ENCODE measurements at regions not wholly inside any gene's neighbourhood (a gene's known extent, or its start where the extent isn't known, plus 50 kb on each side); places are given as distances from the start of the nearest gene placed in this dataset.

GRCh38 chr5:142445266-142445665 is 120.4 kb upstream of the SPRY4 start:
- CTCF ChIA-PET = no interaction called here
- intact Hi-C loops (cut with micrococcal nuclease) = no loop called here
- no peak overlapping the region for H3K4me2 ChIP-seq (ENCODE audit: low read length)

DNA sequence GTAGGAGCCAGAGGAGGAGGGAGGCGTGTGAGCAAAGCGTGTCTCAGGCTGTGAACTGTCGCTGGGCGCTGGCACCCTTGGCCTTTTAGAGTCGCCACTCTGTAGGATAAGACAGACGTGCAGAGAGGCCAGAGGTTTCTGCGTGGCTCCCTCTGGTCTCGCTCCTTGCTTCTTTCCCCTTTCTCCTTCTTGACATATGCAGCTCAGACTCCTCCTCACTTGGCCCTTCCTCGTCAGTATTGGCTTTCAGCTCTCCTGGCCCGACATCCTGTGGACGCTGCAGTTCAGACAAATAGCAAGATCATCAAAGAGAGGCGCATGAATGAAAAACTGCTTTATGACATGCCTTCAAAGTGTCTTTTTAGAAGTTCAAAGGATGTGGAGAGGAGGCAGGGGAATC is 116.8 kb upstream of the SPRY4 start:
- Histone ChIP-seq H3K4me3 (ENCODE audit: low read length) (no peak overlapping the region), H3K9me3 (ENCODE audit: low read length) (no peaks in the 10 kb centered on the region), H2AFZ (ENCODE audit: low read length) (no peak overlapping the region), H3K27me3 (ENCODE audit: low read length) (no peaks in the 10 kb centered on the region), H3K9ac (ENCODE audit: low read length) (no peak overlapping the region), H3K9me2 (replicated peaks; ENCODE audit: low read length) (no peaks in the 10 kb centered on the region), H4K20me1 (ENCODE audit: low read length) (no peaks in the 10 kb centered on the region), H3K27ac (ENCODE audit: low read length) (no peak overlapping the region), H3F3A (ENCODE audit: low read length, unreplicated experiment) (no peaks in the 10 kb centered on the region), H3K4me1 (ENCODE audit: insufficient read depth, low read length) (no peaks in the 10 kb centered on the region), H3K79me2 (ENCODE audit: low read length) (no peaks in the 10 kb centered on the region), H3K4me2 (ENCODE audit: low read length) (no peak overlapping the region), H3K36me3 (ENCODE audit: low read depth, low read length) (no peaks in the 10 kb centered on the region)
- TF ChIP-seq EZH2 (IDR thresholded peaks at IDR 0.05; ENCODE audit: low read length, unreplicated experiment) (no peak), EZH2phosphoT487 (IDR thresholded peaks at IDR 0.05; ENCODE audit: borderline replicate concordance, low read length) (no peak)
- TF ChIP-seq, protein P1, sequence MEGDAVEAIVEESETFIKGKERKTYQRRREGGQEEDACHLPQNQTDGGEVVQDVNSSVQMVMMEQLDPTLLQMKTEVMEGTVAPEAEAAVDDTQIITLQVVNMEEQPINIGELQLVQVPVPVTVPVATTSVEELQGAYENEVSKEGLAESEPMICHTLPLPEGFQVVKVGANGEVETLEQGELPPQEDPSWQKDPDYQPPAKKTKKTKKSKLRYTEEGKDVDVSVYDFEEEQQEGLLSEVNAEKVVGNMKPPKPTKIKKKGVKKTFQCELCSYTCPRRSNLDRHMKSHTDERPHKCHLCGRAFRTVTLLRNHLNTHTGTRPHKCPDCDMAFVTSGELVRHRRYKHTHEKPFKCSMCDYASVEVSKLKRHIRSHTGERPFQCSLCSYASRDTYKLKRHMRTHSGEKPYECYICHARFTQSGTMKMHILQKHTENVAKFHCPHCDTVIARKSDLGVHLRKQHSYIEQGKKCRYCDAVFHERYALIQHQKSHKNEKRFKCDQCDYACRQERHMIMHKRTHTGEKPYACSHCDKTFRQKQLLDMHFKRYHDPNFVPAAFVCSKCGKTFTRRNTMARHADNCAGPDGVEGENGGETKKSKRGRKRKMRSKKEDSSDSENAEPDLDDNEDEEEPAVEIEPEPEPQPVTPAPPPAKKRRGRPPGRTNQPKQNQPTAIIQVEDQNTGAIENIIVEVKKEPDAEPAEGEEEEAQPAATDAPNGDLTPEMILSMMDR (conservative IDR thresholded peaks at IDR 0.05; ENCODE audit: low read depth, low read length) = no peak
- DNase-seq (no peak), ATAC-seq (no peak)
- POLR2A ChIA-PET (ENCODE audit: unreplicated experiment) = no interaction called here
- BruUV-seq (replicated peaks) = no TSS peak
- intact Hi-C loops (cut with micrococcal nuclease) = no loop called here
- CTCF ChIA-PET = no interaction called here

More at GRCh38 chr5:142445266-142445665, 120.4 kb upstream of the SPRY4 start:
- ATAC-seq (no peak), DNase-seq (no peak)
- H3K9me2 ChIP-seq (replicated peaks; ENCODE audit: low read length) = no peaks in the 10 kb centered on the region
- H3K9me3 ChIP-seq (ENCODE audit: low read length) = no peaks in the 10 kb centered on the region
- no peak overlapping the region for H3K9ac ChIP-seq (ENCODE audit: low read length)
- POLR2A ChIA-PET (ENCODE audit: unreplicated experiment) = no interaction called here
- no peaks in the 10 kb centered on the region for H3F3A ChIP-seq (ENCODE audit: low read length, unreplicated experiment)
- no peaks in the 10 kb centered on the region for H3K4me1 ChIP-seq (ENCODE audit: insufficient read depth, low read length)
- TF ChIP-seq EZH2phosphoT487 (IDR thresholded peaks at IDR 0.05; ENCODE audit: borderline replicate concordance, low read length) (no peak), EZH2 (IDR thresholded peaks at IDR 0.05; ENCODE audit: low read length, unreplicated experiment) (no peak)
- TF ChIP-seq, protein P1 (conservative IDR thresholded peaks at IDR 0.05; ENCODE audit: low read depth, low read length) = no peak
- no peak overlapping the region for H3K27ac ChIP-seq (ENCODE audit: low read length)
- H3K27me3 ChIP-seq (ENCODE audit: low read length) = no peaks in the 10 kb centered on the region
- BruUV-seq (replicated peaks) = no TSS peak
- no peaks in the 10 kb centered on the region for H4K20me1 ChIP-seq (ENCODE audit: low read length)
- H3K4me3 ChIP-seq (ENCODE audit: low read length) = no peak overlapping the region
- no peaks in the 10 kb centered on the region for H3K79me2 ChIP-seq (ENCODE audit: low read length)
- no peak overlapping the region for H2AFZ ChIP-seq (ENCODE audit: low read length)
- no peaks in the 10 kb centered on the region for H3K36me3 ChIP-seq (ENCODE audit: low read depth, low read length)

GRCh38 chr5:142439207-142439860 is 114.5 kb upstream of the SPRY4 start:
- Histone ChIP-seq H3F3A (ENCODE audit: low read length, unreplicated experiment) (no peaks in the 10 kb centered on the region), H3K79me2 (ENCODE audit: low read length) (no peaks in the 10 kb centered on the region), H4K20me1 (ENCODE audit: low read length) (no peaks in the 10 kb centered on the region), H3K27ac (ENCODE audit: low read length) (no peak overlapping the region), H3K4me1 (ENCODE audit: insufficient read depth, low read length) (no peaks in the 10 kb centered on the region), H3K4me3 (ENCODE audit: low read length) (no peak overlapping the region), H2AFZ (ENCODE audit: low read length) (no peak overlapping the region), H3K9me3 (ENCODE audit: low read length) (no peaks in the 10 kb centered on the region), H3K36me3 (ENCODE audit: low read depth, low read length) (no peaks in the 10 kb centered on the region), H3K27me3 (ENCODE audit: low read length) (no peaks in the 10 kb centered on the region), H3K9me2 (replicated peaks; ENCODE audit: low read length) (no peaks in the 10 kb centered on the region), H3K9ac (ENCODE audit: low read length) (no peak overlapping the region), H3K4me2 (ENCODE audit: low read length) (no peak overlapping the region)
- intact Hi-C loops (cut with micrococcal nuclease) = no loop called here
- ATAC-seq = no peak
- no peak for DNase-seq
- CTCF ChIA-PET = no interaction called here
- no TSS peak for BruUV-seq (replicated peaks)
- POLR2A ChIA-PET (ENCODE audit: unreplicated experiment) = no interaction called here
- TF ChIP-seq EZH2phosphoT487 (IDR thresholded peaks at IDR 0.05; ENCODE audit: borderline replicate concordance, low read length) (no peak), EZH2 (IDR thresholded peaks at IDR 0.05; ENCODE audit: low read length, unreplicated experiment) (no peak)
- TF ChIP-seq, protein P1 (conservative IDR thresholded peaks at IDR 0.05; ENCODE audit: low read depth, low read length) = no peak

Data from PC-3 (cell line).